Fibroblast of the conjunctiva (primary cell): ENCODE measurements at regions not wholly inside any gene's neighbourhood (a gene's known extent, or its start where the extent isn't known, plus 50 kb on each side); places are given as distances from the start of the nearest gene placed in this dataset.

Experiments used
- DNase-seq: peaks from one replicate; pipeline ENCODE4 v3.0.0-alpha.2; 2010; ENCODE audit warnings: low read depth

DNA sequence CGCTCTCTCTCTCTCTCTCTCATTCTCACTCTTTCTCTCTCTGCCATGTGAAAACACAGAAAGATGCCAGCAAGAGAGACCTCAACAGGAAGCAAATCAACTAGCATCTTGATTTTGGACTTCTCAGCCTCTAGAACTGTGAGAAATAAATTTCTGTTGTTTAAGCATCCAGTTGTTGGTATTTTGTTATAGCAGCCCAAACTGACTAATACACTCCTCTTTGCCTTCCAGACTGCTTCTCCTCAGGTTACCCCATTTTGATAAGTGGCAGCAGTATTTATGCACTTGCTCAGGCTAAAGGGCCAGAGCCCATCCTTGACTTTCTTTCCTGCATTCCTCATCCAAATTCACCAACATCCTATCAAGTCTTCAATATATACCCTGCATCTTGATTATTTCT, 76.6 kb upstream of the NANOGP8 start:
- no peak for DNase-seq

DNA sequence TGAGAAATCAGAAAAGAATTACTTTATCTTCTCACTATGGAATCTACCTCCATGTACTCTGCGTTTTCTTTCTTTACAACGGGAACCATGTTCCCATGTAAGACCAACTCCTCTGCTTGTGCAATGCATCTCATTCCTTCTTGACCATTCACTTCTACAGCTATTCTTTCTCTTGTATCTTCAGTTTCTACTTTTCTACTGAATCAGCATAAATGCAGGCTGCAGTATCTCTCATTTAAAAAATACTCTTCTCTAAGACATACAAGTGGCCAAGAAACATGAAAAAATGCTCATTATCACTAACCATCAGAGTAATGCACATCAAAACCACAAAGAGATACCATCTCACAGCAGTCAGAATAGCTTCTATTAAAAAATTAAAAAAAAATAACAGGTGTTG, 74.1 kb upstream of the NANOGP8 start:
- DNase-seq, result no peak

DNA sequence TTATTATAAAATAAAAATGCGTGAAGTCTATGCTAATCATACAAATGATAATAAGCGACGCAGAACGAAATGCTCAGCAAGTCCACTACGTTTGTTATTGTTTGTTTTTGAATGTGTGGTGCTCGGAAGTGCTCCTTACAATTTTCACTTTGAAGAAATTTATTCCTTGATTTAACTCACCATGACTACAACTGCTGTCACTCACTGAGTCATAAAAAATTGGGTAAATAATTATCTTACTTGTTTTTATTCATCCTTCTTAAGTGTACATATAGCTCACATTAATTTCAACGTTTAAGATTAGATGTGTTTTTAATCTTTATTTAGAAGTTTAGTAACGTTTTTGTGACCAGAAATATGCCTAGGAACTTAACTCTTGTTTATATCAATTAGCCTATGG, 66.7 kb upstream of the NANOGP8 start:
- DNase-seq, result no peak

DNA sequence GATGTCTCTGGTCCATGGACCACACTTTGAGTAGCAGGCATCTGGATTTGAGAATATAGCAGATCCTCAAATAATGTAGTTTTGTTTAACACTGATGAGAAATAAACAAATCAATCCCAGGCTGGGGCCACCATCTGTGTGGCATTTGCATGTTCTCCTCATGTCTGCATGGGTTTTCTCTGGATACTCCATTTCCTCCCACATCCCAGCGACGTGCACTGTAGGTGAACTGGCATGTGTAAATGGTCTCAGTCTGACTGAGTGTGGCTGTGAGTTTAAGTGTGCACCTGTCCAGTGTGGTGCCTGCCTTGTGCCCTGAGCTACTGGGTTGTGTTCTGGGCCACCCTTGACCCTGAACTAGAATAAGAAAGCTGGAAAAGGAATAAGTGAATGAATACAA, 66.3 kb upstream of the NANOGP8 start:
- no peak for DNase-seq

DNA sequence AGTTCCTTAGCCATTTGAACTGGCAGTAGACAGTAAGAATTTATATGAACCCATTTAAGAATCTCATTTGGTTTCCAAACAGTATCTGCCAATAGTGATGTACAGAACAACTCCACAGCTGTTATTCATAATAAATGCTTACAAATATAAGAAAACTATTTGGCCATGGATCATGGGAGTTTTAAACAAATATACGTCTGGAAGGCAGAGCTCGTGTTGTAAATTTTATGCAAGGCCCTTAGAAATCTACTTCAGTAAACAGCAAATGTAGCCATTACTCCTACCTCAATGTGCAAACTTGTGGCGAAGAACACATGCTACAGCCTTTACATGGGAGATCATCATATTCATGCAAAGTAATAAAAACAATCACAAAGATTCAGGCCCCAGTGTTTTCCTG, 65.3 kb upstream of the NANOGP8 start:
- DNase-seq, result peak; percentile 20

DNA sequence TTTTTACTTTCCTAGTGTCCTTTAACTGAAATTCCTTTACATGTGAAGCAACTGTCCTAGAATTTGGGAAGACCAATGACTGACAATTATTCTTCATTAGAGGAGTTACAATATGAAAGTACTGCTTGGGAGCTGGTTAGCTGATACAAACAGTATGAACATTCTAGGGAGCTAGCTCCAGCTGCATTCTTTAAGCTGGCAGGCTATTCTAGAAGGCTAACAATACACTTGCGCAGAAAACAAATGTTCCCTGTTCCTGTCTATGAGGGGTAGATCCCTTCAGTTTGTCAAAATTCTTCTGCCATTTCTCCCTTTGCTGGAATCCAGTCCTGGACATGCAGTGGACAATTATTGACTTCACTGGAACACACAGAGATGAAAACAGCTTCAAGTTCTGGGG, 60.2 kb upstream of the NANOGP8 start:
- DNase-seq, result no peak

DNA sequence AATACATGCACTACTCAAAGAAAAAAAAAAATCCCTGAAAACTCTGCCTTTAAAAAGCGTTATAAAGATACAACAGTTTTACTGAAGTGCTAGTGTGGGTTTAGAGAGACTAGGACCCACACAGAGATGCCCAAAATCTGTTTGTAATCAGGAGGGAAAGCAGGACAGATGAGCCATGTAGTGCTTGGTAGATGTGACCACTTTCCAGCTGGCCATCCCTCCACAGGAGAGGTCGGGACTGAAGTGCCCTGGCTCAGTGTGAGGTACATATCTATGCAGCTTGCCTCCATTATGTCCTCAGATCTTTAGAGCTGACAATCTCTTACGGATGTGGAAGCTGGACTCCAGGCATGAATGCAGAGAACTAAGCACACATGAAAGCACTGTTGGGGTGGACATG, 57.5 kb upstream of the NANOGP8 start:
- no peak for DNase-seq

DNA sequence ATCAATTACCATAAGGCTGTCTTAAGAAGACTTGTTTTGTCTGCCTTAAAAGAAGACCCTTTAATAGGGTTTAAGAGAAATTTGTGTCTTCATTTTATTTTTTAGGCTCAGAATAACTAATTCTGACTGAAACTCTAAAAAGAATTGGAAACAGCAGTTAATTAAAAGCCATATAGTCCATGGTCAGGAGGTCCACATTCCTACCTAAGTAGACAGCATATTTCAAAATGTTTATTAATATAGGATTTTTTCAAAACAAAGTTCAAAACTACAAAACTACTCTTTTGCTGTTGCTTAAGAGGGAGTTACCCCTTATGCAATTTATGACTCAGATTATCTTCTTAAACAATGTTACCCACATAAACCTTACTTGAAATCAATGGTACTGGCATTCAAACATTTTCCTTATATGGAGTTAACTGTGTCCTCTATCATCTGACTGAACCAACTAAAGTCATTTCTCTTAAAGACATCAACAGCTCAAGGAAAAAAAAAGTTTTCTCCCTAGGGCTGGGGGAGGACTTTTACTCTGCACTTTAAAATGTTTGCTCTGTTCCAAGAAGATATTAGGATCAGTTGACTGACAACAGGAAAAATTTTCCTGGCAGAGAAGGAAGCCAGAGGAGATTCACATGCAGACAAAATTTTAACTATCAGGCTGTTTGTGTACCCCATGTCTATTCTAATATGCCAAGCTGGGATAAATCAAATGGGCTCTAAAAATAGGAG, 56.8 kb upstream of the NANOGP8 start:
- DNase-seq, result peak; percentile 85

DNA sequence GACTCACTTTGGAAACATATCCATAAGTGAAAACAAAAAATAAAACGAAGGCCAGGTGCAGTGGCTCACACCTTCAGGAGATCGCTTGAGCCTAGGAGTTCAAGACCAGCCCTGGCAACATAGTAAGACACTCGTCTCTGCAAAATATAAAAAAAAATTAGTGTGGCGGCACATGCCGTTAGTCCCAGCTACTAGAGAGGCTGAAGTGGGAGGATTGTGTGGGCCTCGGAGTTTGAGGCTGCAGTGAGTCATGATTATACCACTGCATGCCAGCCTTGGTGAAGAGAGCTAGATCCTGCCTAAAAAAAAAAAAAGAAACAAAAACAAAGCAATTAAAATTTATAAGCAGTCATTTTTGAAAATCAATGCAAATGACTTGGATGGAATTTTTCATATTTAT, 54.7 kb upstream of the NANOGP8 start:
- no peak for DNase-seq

DNA sequence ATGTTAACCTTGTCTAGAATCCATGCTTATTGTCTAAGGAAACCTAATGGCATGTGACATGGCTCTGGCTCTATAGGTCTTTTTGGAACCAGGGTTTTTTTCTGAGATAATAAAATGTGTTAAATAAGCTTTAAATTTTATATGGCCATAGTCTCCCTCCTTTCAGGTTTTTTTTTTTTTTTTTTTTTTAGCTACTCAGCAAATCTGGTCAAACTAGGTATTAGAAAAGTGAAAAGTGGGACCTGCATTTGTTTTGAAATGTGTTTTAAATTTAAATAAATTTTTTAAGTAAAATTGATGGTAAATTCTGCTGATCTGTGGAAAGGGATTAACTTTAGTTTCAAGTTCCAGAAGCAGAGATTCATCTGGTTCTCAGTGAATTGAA, 52.1 kb upstream of the NANOGP8 start:
- no peak for DNase-seq

DNA sequence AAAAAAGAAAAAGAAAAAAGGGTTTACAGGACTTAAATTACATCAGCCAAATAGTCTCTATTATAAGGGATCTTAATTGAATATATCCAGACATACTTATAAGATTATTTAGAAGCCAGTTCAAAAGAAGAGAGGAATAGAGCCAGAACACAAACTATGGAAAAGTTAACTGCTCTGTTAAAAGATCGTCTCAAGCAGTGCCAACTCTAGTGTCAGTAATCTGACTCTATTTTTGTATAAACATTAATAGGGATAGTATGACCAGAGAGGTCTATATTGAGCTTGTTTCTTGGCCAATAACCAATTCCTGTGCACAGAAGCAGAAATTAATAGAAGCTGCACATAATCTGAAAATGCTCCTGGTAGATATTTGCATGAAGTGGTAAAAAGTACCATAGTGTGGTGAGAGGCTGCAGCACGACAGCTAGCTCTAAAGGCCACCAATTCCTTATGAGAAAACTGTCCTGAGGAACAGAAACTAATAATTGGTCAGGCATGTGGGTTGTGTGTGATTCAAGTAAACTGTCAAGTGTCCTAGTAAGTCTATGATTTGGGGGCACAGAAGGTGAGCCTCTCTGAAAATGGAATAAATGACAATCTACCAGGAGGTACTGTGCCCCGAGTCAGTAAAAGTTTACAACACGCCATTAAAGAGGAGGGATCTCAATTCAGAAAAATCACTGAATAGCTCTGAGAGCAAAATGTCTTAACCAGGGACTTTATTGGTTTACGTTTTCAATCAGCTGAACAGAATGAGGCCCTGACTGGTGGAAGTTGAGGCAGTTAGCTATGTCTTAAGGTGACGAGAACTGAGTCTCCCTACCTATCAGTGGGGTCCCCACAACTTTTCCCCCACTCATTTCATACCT, 51.5 kb upstream of the NANOGP8 start:
- no peak for DNase-seq
